Erythroblast (primary cell): ENCODE measurements at regions not wholly inside any gene's neighbourhood (a gene's known extent, or its start where the extent isn't known, plus 50 kb on each side); places are given as distances from the start of the nearest gene placed in this dataset.

Experiments used
- GATA1 ChIP-seq: IDR thresholded peaks from 2 replicates; pipeline ENCODE4 v1.6.1; 2011; ENCODE audit warnings: low read depth, mild to moderate bottlenecking, control low read depth, low read length, moderate library complexity
- POLR2A ChIP-seq: IDR thresholded peaks from 2 replicates; pipeline ENCODE4 v1.6.1; 2011; ENCODE audit warnings: mild to moderate bottlenecking, low read length

DNA sequence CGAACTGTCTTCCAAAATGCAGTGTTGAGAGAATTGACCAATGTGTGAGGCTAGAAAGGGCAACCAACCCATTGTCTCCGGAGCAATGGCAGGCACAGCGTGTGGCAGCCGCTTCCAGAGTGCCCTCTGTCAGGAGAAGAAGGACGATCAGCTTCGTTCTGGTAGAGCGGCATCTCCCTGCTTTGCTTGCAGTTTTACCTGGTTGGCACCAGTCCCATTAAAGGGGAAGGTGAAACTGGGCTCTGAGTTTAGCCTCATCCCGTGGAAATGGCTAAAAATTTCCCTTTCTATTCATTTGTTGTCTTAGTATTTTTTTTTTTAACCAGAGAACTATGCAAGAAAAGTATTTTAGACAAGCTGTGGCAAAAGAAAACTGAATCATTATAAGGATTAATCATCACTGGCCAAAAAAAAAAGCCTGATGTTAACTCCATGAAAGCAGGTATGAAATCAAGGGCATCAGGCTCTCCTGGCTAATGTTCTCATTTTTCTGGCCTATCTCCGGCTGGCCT, 81.5 kb upstream of the SLC7A1 start:
- no peak for TF ChIP-seq POLR2A
- TF ChIP-seq GATA1, result no peak
